ENCODE measurements at regions not wholly inside any gene's neighbourhood (a gene's known extent, or its start where the extent isn't known, plus 50 kb on each side); places are given as distances from the start of the nearest gene placed in this dataset.

DNA sequence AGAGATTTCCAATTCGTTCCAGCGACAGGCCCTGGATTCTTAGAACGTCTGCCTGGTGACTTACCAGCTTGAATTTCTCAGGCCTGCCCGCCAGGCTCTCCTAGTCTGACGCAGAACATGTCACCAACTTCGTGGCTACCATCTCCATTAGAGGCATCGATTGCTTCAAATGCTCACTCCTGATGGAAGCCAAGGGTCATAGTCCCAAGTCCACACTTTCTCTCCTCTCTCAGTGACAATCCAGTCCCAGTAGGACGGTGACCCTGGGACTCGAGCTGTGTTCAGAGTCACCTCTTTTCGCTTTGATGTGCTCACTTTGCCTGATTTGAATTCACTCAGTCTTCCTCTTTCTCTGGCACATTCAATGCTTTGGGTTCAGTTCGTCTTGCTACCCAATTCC lies 94.8 kb downstream of the GADD45G start:
- TF ChIP-seq, protein P1, sequence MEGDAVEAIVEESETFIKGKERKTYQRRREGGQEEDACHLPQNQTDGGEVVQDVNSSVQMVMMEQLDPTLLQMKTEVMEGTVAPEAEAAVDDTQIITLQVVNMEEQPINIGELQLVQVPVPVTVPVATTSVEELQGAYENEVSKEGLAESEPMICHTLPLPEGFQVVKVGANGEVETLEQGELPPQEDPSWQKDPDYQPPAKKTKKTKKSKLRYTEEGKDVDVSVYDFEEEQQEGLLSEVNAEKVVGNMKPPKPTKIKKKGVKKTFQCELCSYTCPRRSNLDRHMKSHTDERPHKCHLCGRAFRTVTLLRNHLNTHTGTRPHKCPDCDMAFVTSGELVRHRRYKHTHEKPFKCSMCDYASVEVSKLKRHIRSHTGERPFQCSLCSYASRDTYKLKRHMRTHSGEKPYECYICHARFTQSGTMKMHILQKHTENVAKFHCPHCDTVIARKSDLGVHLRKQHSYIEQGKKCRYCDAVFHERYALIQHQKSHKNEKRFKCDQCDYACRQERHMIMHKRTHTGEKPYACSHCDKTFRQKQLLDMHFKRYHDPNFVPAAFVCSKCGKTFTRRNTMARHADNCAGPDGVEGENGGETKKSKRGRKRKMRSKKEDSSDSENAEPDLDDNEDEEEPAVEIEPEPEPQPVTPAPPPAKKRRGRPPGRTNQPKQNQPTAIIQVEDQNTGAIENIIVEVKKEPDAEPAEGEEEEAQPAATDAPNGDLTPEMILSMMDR (IDR thresholded peaks at IDR 0.05), result no peak

DNA sequence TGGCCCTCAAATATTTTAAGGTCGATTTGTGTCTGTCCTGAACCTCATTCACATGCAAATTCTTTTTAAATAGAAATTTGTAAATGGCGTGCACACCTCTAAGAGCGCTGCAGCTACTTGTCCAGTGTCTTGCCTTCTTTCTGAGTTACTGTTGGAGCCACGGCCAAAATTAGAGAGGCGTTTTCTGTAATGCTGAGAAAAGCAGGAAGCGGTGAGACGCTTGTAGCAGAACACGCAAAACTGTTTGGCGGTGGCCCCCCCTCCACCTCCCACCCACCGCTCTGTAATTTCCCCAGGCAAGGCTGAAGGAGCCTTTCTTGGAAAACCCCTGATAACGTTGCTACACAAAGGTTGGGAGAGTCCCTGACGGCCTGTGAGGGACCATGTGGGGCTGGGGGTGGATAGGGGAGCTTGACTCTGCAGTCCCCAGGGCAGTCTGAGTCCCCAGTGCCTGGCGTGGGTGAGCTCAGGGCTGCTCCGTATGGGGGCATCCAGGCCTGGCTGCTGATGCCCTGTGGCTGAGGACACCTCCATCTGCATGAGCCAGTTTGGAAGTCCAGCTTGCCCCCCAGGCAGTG lies 96.5 kb downstream of the GADD45G start:
- TF ChIP-seq, protein P1 (IDR thresholded peaks at IDR 0.05), result no peak

DNA sequence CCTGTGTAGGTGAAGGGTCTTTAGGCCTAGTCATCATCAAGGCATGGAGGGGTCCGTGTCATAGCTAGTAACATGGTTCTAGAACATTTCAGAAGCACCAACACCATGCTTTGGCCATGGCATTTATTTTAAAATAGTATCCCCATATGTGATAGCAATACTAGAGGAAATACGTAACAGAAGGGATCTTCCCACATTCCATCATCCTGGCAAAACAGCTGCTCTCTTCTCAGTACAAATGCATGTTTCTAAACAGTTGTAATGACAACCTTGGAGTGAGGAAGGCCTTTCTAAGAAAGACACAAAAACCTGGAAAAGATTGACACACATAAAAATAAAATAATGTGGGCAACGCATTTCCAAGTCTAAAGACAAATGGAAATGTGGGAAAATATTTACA lies 97.6 kb downstream of the GADD45G start:
- TF ChIP-seq, protein P1 (IDR thresholded peaks at IDR 0.05), result no peak

DNA sequence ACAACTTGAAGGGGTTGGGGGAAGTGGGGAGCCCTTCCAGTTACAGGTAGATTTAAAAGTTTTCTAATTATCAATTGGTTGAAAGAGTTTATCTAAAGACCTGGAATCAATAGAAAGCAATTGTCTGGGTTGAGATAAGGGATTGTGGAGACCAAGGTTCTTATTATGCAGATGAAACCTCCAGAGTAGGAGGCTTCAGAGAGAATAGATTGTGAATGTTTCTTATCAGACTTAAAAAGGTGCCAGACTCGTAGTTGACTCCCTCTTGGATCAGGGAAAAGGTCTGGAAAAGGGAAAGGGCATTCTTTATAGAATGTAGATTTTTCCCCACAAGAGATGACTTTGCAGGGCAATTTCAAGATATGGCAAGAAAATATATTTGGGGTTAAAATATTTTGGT lies 100.8 kb downstream of the GADD45G start:
- TF ChIP-seq, protein P1 (IDR thresholded peaks at IDR 0.05), result no peak

DNA sequence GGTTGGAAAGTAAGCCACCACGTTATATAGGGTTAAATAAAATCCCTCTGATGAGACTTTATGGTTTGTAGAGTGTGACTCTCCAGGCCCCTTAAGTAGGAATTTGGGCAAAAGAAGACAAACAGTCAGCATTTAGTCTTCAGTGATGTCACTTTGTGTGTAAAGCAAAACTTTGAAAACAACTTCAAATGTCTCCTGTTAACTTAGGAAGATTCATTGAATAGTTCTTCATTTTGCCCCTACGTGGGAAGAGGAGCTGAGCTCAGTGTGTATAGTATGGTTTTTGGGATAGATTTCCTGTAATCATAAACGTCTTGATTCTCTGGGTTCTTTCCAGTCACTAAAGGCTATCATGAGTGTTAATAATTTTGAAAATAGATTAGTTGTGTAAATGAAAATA lies 101.3 kb downstream of the GADD45G start:
- TF ChIP-seq, protein P1 (IDR thresholded peaks at IDR 0.05), result no peak

DNA sequence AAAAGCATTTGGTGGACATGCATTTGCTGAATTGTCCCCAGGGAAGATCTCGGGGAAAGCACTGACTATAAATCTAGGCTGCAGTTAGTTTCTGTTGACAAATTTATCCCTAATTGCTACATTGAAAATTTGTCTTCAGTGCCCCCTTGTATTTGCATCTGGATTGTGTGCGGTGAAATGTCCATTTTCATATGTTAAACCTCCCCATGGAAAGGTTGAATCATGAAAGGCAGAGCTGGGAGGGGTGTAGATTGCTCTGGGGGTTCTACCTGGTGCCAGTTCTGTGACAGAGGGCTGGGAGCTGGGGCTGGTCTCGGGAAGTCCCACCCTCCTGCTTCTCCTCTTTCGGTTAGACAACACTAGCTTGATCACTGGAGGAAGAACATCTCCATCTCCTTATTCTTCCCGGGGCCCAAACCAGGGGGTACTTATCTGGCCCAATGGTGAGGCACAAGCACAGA lies 101.9 kb downstream of the GADD45G start:
- TF ChIP-seq, protein P1 (IDR thresholded peaks at IDR 0.05), result no peak

DNA sequence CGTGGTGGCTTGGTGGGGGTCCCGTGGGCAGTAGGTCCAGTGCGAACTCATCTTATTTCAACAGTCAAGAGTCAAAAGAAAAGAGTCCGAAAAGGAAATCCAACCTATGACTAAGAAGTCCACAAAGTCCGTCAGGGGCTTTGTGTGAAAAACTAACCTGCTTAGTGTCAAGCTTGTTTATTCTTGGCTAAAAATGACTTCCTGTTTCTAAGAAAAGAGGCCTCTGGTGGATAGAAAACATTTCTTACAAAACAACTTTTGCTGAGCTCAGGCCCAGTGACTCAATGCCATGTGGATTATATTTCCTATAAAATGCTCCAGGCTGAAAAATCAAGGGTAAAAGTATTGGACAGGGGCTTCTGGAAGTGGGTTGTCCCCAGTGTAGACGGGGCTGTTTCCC lies 105.9 kb downstream of the GADD45G start:
- TF ChIP-seq, protein P1 (IDR thresholded peaks at IDR 0.05), result no peak

DNA sequence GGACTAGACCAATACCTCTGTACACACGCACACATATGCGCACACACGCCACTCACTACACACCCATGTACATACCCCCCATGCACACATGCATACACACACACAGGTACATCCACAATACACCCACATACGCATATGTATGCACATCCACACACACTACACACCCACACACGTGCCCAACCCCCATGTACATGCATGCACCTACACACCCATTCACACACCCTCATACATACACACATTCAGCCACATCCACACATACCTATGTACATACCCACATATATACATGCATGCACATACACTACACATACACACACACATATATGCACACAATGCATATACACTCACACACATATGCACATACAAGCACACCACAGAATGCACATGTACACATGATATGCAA lies 107.1 kb downstream of the GADD45G start:
- TF ChIP-seq, protein P1 (IDR thresholded peaks at IDR 0.05), result no peak
